HEK293 (cell line): ENCODE measurements at regions not wholly inside any gene's neighbourhood (a gene's known extent, or its start where the extent isn't known, plus 50 kb on each side); places are given as distances from the start of the nearest gene placed in this dataset.
A peak's percentile ranks its signal among the peaks of the same experiment; 100 is the strongest.
"Not testable (repeated sequence)": the region's sequence is repeated elsewhere in the genome, so short reads cannot be mapped to it uniquely, and the experiment has no call there.

ENCODE experiments used
- CTCF ChIA-PET: fragments of 350-600 bp; formaldehyde crosslinking; extraction: SDS; loops from one replicate; lab custom pipeline; 2021; ENCODE audit warnings: antibody characterized with exemption; lab: Yijun Ruan, JAX
- POLR2A ChIA-PET: fragments of 300-600 bp; formaldehyde crosslinking; extraction: SDS; loops from one replicate; lab custom pipeline; 2020; ENCODE audit warnings: antibody characterized with exemption, inconsistent platforms; lab: Yijun Ruan, JAX
- H3K27ac ChIP-seq: fragments of 200-500 bp; sonication (Bioruptor generic); 2 replicates; pipeline ENCODE4 v1.5.1; 2014; ENCODE audit warnings: low read depth, low read length, control low read depth, inconsistent platforms; ENCODE audit errors: extremely low read depth
- H3K36me3 ChIP-seq, 2 experiments: fragments of 200-500 bp in 1 of 2; sonication (Bioruptor generic) in 1 of 2; 1 replicate in 1 of 2; 2 replicates in 1 of 2; pipeline ENCODE4 v1.5.1; 2014 to 2017; ENCODE audit warnings: inconsistent platforms in 2 of 2, low read length in 2 of 2; ENCODE audit not compliant: control insufficient read depth in 2 of 2, insufficient read depth in 1 of 2
- H3K4me1 ChIP-seq: fragments of 200-500 bp; sonication (Bioruptor generic); 2 replicates; pipeline ENCODE4 v1.5.1; 2014; ENCODE audit warnings: mild to moderate bottlenecking, low read length, inconsistent platforms; ENCODE audit not compliant: control insufficient read depth, insufficient read depth
- H3K4me3 ChIP-seq: 2 replicates; pipeline ENCODE4 v1.5.1; 2011; ENCODE audit warnings: low read depth, mild to moderate bottlenecking, control low read depth, low read length, moderate library complexity
- H3K9me3 ChIP-seq: fragments of 200-500 bp; sonication (Bioruptor generic); 2 replicates; pipeline ENCODE4 v1.5.1; 2014; ENCODE audit warnings: low read depth, low read length, inconsistent platforms; ENCODE audit not compliant: control insufficient read depth, insufficient read depth
- HOXA7 ChIP-seq: sonication (generic); formaldehyde crosslinking; IDR thresholded peaks from 2 replicates; pipeline ENCODE4 v1.8.1; 2022; ENCODE audit warnings: missing genetic modification reagents, borderline replicate concordance
- RBAK ChIP-seq: fragments of 450-650 bp; formaldehyde crosslinking; IDR thresholded peaks from 2 replicates; pipeline ENCODE4 v1.5.1; 2016; ENCODE audit warnings: missing biosample characterization, missing genetic modification characterization
- ZBTB20 ChIP-seq: fragments of 450-650 bp; formaldehyde crosslinking; IDR thresholded peaks from 2 replicates; pipeline ENCODE4 v1.5.1; 2016; ENCODE audit warnings: missing biosample characterization, missing genetic modification characterization
- ZBTB48 ChIP-seq: fragments of 450-650 bp; formaldehyde crosslinking; IDR thresholded peaks from 2 replicates; pipeline ENCODE4 v1.5.1; 2016; ENCODE audit warnings: missing biosample characterization, missing genetic modification characterization
- ZFP69B ChIP-seq: fragments of 450-650 bp; formaldehyde crosslinking; IDR thresholded peaks from 2 replicates; pipeline ENCODE4 v1.5.1; 2016; ENCODE audit warnings: missing biosample characterization, missing genetic modification characterization
- ZNF10 ChIP-seq: fragments of 450-650 bp; formaldehyde crosslinking; IDR thresholded peaks from 2 replicates; pipeline ENCODE4 v1.5.1; 2017; ENCODE audit warnings: missing biosample characterization, missing genetic modification characterization
- ZNF121 ChIP-seq: fragments of 450-650 bp; formaldehyde crosslinking; IDR thresholded peaks from 2 replicates; pipeline ENCODE4 v1.5.1; 2016; ENCODE audit warnings: missing biosample characterization, missing genetic modification characterization
- ZNF146 ChIP-seq: fragments of 450-650 bp; formaldehyde crosslinking; IDR thresholded peaks from 2 replicates; pipeline ENCODE4 v1.5.1; 2016; ENCODE audit warnings: missing biosample characterization, missing genetic modification characterization
- ZNF169 ChIP-seq: fragments of 450-650 bp; formaldehyde crosslinking; IDR thresholded peaks from 2 replicates; pipeline ENCODE4 v1.5.1; 2016; ENCODE audit warnings: missing biosample characterization, missing genetic modification characterization
- ZNF174 ChIP-seq: fragments of 450-650 bp; formaldehyde crosslinking; IDR thresholded peaks from 2 replicates; pipeline ENCODE4 v1.5.0; 2017; ENCODE audit warnings: missing biosample characterization, mild to moderate bottlenecking, missing genetic modification characterization
- ZNF529 ChIP-seq: fragments of 450-650 bp; formaldehyde crosslinking; IDR thresholded peaks from 2 replicates; pipeline ENCODE4 v1.5.1; 2017; ENCODE audit warnings: missing genetic modification characterization, missing biosample characterization; ENCODE audit not compliant: insufficient replicate concordance
- ZNF707 ChIP-seq: fragments of 450-650 bp; formaldehyde crosslinking; IDR thresholded peaks from 2 replicates; pipeline ENCODE4 v1.5.1; 2016; ENCODE audit warnings: missing biosample characterization, missing genetic modification characterization
- ZSCAN5A ChIP-seq: fragments of 450-650 bp; formaldehyde crosslinking; IDR thresholded peaks from 2 replicates; pipeline ENCODE4 v1.5.1; 2016; ENCODE audit warnings: missing biosample characterization, missing genetic modification characterization
- TF ChIP-seq, protein P1 (sequence below): fragments of 450-650 bp; IDR thresholded peaks from 2 replicates; pipeline ENCODE4 v1.5.1; 2018; ENCODE audit warnings: missing biosample characterization, mild to moderate bottlenecking, missing genetic modification characterization
- TF ChIP-seq, protein P2 (sequence below): fragments of 450-650 bp; formaldehyde crosslinking; IDR thresholded peaks from 2 replicates; pipeline ENCODE4 v1.5.1; 2017; ENCODE audit warnings: missing biosample characterization, missing genetic modification characterization

DNA sequence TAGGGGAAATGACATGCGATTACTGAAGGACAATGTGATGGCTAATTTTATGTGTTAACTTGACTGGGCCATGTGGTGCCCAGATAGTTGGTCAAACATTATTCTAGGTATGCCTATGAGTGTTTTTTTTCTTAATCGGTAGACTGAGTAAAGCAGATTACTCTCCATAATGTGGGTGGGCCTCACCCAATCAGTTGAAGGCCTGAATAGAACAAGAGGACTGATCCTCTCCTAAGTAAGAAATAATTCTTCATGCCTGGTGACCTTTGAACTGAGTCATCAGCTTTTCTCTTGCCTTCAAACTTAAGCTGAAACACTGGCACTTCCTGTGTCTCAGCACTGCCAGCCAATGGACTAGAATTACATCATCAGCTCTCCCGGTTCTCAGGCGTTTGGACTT is 164.0 kb upstream of the FGF13 start:
- ChIA-PET CTCF (interaction anchor here (0.7 kb wide), 1 partner anchor 61 kb away, joined by 4 read pairs; no protein-coding TSS in a partner anchor), POLR2A (no interaction called here)
- no peak overlapping the region for H3K27ac ChIP-seq
- H3K4me3 ChIP-seq, result no peak overlapping the region
- no peaks in the 10 kb centered on the region for H3K9me3 ChIP-seq
- TF ChIP-seq ZNF121, result no peak
- peak; percentile 99 for TF ChIP-seq ZNF10
- H3K36me3 ChIP-seq, result no peaks in the 10 kb centered on the region
- H3K4me1 ChIP-seq, result no peaks in the 10 kb centered on the region

DNA sequence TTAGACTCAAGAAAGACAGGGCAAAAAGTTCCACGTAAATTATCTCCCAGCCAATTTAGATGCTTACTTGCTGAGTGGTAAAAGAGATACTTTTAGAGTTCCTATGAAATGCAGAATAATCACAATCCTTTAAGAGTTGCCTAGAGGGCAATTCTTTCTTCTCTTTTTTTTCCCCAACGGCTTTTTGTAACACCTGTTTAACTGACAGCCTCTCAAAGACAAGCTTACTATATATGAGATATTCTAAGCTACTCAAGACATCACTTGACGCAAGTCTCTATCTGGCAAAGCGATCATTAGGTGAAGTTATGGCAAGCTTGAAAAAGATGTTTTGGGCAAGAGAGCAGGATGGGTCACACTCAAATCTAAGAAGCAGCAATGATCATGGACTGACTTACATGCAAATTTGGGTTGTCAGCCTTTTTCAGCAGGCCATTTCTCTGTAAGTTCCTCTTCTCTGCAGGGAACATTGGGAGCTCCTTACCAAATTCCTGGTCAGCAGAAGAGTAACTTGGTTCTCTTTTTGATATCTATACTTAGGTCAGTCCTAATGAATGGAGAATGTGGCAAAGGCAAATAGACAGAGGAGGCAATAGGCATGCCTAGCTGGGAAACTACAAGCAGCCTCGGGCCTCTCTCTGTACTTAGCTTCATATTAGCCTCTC is 162.9 kb upstream of the FGF13 start:
- Histone ChIP-seq H3K9me3 (no peaks in the 10 kb centered on the region), H3K4me1 (no peaks in the 10 kb centered on the region), H3K27ac (no peak overlapping the region), H3K36me3 (no peaks in the 10 kb centered on the region), H3K4me3 (no peak overlapping the region)
- TF ChIP-seq ZNF707, result no peak
- POLR2A ChIA-PET, result no interaction called here
- CTCF ChIA-PET, result interaction anchor here (0.7 kb wide), 1 partner anchor 17 kb away, joined by 3 read pairs; no protein-coding TSS in a partner anchor

GRCh38 chrX:138873640-138874039 is 162.1 kb upstream of the FGF13 start:
- peak; percentile 83 for TF ChIP-seq ZNF146
- H3K9me3 ChIP-seq, H3K27ac ChIP-seq, H3K4me1 ChIP-seq, H3K4me3 ChIP-seq, H3K36me3 ChIP-seq, POLR2A ChIA-PET: not testable (repeated sequence)
- CTCF ChIA-PET, result interaction anchor here (0.5 kb wide), 1 partner anchor 46 kb away, joined by 3 read pairs; no protein-coding TSS in a partner anchor

DNA sequence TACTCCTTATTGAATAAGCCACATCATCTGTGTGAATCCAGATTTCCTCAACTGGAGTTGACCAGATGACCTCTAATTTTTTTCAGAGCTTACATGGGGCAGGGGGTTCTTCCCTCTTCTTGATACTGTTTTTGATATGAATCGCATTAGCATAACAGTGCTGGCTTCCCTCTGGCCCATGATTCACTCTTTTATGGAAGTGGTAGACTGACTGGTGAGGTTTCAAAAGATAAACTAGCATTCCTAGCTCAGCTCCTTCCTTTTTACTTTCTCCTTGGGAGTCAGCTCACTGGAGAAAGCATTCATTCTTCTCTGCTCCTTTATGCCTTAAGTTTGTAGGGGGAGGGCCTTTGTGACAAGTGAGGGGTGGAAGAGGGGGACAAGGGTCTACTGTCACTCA is 161.0 kb upstream of the FGF13 start:
- Histone ChIP-seq H3K4me3 (no peak overlapping the region), H3K9me3 (no peaks in the 10 kb centered on the region), H3K27ac (no peak overlapping the region), H3K4me1 (no peaks in the 10 kb centered on the region), H3K36me3 (no peaks in the 10 kb centered on the region)
- ChIA-PET POLR2A (no interaction called here), CTCF (no interaction called here)
- TF ChIP-seq ZSCAN5A (tag by site-specific recombination) (no peak), ZNF174 (tag by site-specific recombination) (no peak), ZFP69B (tag by site-specific recombination) (no peak), HOXA7 (no peak), ZNF169 (no peak), RBAK (no peak), ZBTB48 (no peak), ZNF529 (tag by site-specific recombination) (no peak), ZBTB20 (tag by site-specific recombination) (no peak)
- TF ChIP-seq, protein P1, sequence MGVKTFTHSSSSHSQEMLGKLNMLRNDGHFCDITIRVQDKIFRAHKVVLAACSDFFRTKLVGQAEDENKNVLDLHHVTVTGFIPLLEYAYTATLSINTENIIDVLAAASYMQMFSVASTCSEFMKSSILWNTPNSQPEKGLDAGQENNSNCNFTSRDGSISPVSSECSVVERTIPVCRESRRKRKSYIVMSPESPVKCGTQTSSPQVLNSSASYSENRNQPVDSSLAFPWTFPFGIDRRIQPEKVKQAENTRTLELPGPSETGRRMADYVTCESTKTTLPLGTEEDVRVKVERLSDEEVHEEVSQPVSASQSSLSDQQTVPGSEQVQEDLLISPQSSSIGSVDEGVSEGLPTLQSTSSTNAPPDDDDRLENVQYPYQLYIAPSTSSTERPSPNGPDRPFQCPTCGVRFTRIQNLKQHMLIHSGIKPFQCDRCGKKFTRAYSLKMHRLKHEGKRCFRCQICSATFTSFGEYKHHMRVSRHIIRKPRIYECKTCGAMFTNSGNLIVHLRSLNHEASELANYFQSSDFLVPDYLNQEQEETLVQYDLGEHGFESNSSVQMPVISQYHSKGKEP (tag by site-specific recombination), result no peak
- TF ChIP-seq, protein P2, sequence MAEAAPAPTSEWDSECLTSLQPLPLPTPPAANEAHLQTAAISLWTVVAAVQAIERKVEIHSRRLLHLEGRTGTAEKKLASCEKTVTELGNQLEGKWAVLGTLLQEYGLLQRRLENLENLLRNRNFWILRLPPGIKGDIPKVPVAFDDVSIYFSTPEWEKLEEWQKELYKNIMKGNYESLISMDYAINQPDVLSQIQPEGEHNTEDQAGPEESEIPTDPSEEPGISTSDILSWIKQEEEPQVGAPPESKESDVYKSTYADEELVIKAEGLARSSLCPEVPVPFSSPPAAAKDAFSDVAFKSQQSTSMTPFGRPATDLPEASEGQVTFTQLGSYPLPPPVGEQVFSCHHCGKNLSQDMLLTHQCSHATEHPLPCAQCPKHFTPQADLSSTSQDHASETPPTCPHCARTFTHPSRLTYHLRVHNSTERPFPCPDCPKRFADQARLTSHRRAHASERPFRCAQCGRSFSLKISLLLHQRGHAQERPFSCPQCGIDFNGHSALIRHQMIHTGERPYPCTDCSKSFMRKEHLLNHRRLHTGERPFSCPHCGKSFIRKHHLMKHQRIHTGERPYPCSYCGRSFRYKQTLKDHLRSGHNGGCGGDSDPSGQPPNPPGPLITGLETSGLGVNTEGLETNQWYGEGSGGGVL (tag by site-specific recombination), result no peak
